T-helper 17 cell (primary cell): ENCODE measurements at regions not wholly inside any gene's neighbourhood (a gene's known extent, or its start where the extent isn't known, plus 50 kb on each side); places are given as distances from the start of the nearest gene placed in this dataset.

Experiments used
- ATAC-seq: fragments of 150-1000 bp; cut with Tn5 transposase; 2 replicates; pipeline ENCODE4 v1.10.0; 2021; ENCODE audit warnings: mild to moderate bottlenecking, moderate library complexity
- DNase-seq, 3 donors: peaks; one replicate each; pipeline versions ENCODE4 v3.0.0 to v3.0.0-alpha.2; 2020 to 2021
- H3K9me3 ChIP-seq: one replicate; pipeline ENCODE4 v1.7.0; 2013; ENCODE audit warnings: low read length, mild to moderate bottlenecking; ENCODE audit not compliant: control insufficient read depth, poor library complexity, severe bottlenecking
- H3K27ac Mint-ChIP-seq: one replicate; pipeline ENCODE4 v1.8.0; 2022; ENCODE audit warnings: mild to moderate bottlenecking, moderate library complexity, mixed read lengths
- H3K27me3 Mint-ChIP-seq: one replicate; pipeline ENCODE4 v1.8.0; 2022; ENCODE audit warnings: mixed read lengths
- H3K36me3 Mint-ChIP-seq: one replicate; pipeline ENCODE4 v1.8.0; 2022; ENCODE audit warnings: low read depth, mixed read lengths
- H3K4me1 Mint-ChIP-seq: one replicate; pipeline ENCODE4 v1.8.0; 2022; ENCODE audit warnings: mild to moderate bottlenecking, mixed read lengths
- H3K4me3 Mint-ChIP-seq: one replicate; pipeline ENCODE4 v1.8.0; 2022; ENCODE audit warnings: mild to moderate bottlenecking, moderate library complexity, mixed read lengths

DNA sequence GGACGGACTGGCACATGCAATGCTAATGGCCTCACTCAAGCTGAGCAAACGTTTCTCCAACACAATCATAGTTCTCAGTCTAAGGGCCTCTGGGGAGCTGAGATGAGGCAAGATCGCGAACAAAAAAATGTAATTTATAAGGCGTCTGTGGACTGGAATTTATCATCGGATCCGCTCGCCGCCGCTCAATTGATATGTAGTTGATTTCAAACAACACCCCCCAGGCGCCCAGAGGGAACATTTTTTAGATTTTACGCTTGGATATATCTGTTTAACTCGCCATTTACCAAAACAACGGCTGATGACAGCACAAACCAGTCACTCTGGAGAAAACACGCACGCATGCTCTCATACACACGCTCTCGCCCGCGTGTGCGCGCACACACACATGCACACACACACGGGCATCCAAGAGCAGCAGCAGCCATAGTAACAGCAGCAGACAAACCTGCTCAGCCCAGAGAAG, 335.8 kb downstream of the SMAD2 start:
- H3K36me3 Mint-ChIP-seq = no peaks in the 10 kb centered on the region
- H3K9me3 ChIP-seq = no peaks in the 10 kb centered on the region
- H3K27ac Mint-ChIP-seq = no peak overlapping the region
- no peak overlapping the region for H3K4me3 Mint-ChIP-seq
- H3K27me3 Mint-ChIP-seq = peaks cover 25% of the 10 kb centered on the region
- DNase-seq (no peak), ATAC-seq (no peak)
- H3K4me1 Mint-ChIP-seq = no peaks in the 10 kb centered on the region

DNA sequence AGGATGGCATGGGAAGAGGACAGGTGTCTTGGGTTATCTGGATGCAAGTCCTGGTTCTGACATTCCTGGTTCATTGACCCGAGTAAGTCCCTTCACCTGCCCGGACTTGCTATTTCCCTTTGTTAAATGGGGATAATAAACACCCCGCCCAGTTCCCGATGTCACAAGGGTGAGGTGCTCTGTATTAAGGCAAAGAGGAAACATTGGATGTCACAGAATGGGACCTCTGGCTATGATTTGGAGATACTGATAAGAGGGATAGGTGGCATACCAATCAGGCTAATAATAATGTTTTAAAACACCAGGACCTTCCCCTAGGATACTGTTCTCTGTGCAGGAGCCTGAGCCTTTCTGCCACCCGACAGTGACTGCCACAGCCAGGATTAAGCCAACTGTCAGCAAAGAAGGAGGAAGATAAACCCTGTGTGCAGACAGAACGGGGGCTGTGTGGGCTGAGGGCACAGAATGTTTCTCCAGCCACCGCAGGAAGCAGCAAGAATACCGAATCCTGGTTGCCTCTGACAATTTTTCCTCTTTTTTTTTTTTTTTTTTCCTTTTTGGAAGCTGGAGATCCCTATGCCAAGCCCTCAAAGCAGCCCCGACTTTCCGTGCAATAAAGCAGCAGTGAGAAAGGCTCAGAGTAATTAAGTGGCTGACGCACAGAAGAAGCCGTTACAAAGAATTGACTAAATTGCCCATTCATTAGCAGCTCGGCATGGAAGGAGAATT, 336.6 kb downstream of the SMAD2 start:
- no peak overlapping the region for H3K4me3 Mint-ChIP-seq
- H3K36me3 Mint-ChIP-seq = no peaks in the 10 kb centered on the region
- peaks cover 25% of the 10 kb centered on the region for H3K27me3 Mint-ChIP-seq
- H3K27ac Mint-ChIP-seq = no peak overlapping the region
- no peaks in the 10 kb centered on the region for H3K9me3 ChIP-seq
- no peaks in the 10 kb centered on the region for H3K4me1 Mint-ChIP-seq
- DNase-seq = no peak
- no peak for ATAC-seq

DNA sequence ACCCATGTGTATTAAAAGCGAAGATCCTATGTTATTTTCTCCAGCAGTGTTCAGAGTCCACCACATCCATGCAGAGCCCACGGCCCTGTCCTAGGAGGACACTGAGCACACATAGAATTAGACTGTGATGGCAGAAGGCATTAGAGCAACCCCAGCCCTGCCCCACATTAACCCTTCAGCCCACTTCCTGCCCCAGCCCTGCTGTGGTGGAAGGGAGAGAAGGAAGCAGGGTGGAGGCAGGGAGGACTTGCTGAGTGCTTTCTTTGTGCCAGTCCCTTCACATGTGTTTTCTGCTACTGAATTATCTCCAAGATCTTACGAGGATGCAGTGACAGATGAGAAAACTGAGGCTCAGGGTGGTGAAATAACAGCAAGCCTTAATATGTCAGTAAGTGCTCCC, 339.0 kb downstream of the SMAD2 start:
- no peaks in the 10 kb centered on the region for H3K36me3 Mint-ChIP-seq
- ATAC-seq = no peak

DNA sequence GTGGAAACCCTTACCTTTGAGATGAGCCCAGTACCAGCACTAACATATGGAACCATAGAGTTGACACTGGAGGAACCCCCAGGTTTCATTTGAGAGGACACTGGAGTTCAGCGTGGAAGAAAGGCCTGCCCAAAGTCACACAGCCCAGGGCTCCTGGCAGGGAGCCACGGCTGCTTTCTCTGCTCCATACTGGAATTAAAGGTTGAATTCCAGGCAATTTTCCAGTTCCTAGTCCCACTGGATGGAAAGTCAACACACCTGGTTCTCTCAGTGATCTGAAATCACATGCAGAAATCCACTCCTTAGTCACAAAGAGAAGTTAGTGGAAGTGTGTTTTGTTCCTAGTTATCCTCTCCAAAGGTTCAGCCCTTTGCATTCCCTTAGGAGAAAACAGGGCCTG, 336.1 kb upstream of the SKOR2 start:
- Mint-ChIP-seq H3K36me3 (no peaks in the 10 kb centered on the region), H3K4me3 (no peak overlapping the region), H3K27ac (no peak overlapping the region), H3K27me3 (peaks cover 34% of the 10 kb centered on the region), H3K4me1 (no peaks in the 10 kb centered on the region)
- no peaks in the 10 kb centered on the region for H3K9me3 ChIP-seq
- no peak for ATAC-seq
- DNase-seq = no peak

More for the DNA sequence above, 339.0 kb downstream of the SMAD2 start:
- no peaks in the 10 kb centered on the region for H3K9me3 ChIP-seq
- no peak overlapping the region for H3K27ac Mint-ChIP-seq
- DNase-seq = no peak
- no peaks in the 10 kb centered on the region for H3K4me1 Mint-ChIP-seq
- H3K4me3 Mint-ChIP-seq = no peak overlapping the region
- peaks cover 31% of the 10 kb centered on the region for H3K27me3 Mint-ChIP-seq

DNA sequence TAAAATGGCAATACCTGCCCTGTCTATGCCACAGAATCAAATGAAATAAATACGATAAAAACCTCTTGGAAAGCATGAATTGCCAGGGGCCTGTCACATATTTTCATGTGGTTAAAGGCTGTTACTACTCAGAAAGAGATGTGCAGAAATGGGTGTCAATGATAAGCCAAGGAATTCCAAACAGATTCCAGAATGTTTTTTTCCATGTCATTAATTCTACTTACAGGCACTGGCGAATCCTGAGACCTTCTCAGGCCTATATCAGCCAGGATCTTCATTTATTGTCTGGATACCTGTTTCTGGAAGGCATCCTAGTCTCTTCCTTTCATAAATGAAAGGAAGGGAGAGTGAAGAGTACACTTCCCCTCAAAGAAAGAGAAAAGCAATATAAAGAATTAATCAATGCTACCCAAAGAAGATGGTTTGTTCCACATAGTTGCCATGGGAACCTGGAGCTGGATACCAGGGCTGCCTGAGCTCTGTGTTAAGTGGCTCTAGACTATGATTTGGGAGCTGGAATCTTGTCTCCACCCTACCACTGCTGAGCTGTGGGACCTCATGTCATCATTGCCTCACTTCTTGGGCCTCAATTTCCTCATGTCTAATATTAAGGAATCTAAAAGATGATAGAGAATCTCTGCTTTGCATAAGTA, 335.1 kb upstream of the SKOR2 start:
- H3K27me3 Mint-ChIP-seq = peaks cover 34% of the 10 kb centered on the region
- H3K4me1 Mint-ChIP-seq = no peaks in the 10 kb centered on the region
- no peaks in the 10 kb centered on the region for H3K9me3 ChIP-seq
- H3K4me3 Mint-ChIP-seq = no peak overlapping the region
- DNase-seq (no peak), ATAC-seq (no peak)
- no peaks in the 10 kb centered on the region for H3K36me3 Mint-ChIP-seq
- no peak overlapping the region for H3K27ac Mint-ChIP-seq

DNA sequence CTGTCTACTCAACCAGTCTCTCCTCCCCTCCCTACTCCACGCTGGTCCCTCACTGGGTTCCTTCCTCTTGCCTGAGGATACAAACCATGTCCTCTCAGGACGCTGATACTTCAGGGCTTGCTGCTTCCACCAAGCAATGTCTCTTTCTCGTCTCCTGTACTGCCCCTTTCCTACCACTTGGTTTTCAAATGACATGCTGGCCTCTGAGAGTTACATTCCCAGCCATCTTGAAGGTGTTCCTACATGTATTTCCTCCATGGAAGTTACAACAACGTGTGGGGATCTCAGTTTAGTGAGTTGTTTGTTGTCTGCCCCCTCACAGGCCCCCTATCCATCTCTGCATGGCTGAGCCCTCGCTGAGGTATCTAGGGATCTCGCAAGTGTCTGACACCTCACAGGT, 334.5 kb upstream of the SKOR2 start:
- ATAC-seq (no peak), DNase-seq (no peak)
- H3K36me3 Mint-ChIP-seq = no peaks in the 10 kb centered on the region
- no peaks in the 10 kb centered on the region for H3K9me3 ChIP-seq
- H3K27ac Mint-ChIP-seq = no peak overlapping the region
- H3K27me3 Mint-ChIP-seq = peaks cover 34% of the 10 kb centered on the region
- H3K4me1 Mint-ChIP-seq = no peaks in the 10 kb centered on the region
- no peak overlapping the region for H3K4me3 Mint-ChIP-seq

DNA sequence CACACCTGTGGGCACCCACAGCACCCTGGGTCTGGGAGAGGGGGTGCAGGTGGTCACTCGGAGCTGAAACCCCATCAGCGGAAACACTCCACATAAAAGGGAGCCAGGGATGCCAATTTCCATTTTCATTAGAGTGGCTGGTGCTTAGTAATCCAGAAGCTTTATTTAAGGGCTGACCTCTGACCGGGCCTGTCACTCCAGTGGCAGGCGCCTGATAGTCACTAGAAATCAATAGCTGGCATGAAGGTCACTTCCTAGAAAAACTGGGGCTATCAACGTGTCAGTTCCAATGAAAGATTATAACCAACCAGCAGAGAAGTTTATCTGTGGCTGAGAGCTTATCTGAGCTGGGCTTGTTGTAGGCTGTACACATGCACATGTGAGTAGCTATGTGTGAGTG, 333.7 kb upstream of the SKOR2 start:
- H3K36me3 Mint-ChIP-seq = no peaks in the 10 kb centered on the region
- H3K4me1 Mint-ChIP-seq = no peaks in the 10 kb centered on the region
- DNase-seq (no peak), ATAC-seq (no peak)
- no peak overlapping the region for H3K4me3 Mint-ChIP-seq
- no peak overlapping the region for H3K27ac Mint-ChIP-seq
- H3K27me3 Mint-ChIP-seq = peaks cover 41% of the 10 kb centered on the region
- H3K9me3 ChIP-seq = no peaks in the 10 kb centered on the region

DNA sequence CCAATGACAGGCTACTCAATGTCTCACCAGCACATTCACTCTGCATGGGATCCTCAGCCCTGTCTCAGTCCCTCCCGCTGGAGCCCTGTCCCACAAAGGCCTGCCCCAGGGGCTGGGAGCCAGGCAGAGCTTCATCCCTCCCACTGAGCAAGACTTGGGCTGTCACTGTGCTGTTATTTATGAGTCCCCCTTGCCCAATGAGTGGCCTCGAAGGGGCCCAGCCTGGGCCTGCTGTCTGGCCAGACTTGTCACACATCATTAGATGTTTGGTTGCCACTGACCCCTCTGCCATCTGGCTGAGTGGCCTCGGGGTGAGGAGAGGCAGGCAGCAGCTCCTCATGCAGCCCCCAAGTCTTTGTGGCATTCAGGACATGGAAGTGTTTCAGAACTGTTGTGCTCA, 330.6 kb upstream of the SKOR2 start:
- Mint-ChIP-seq H3K4me1 (no peaks in the 10 kb centered on the region), H3K4me3 (no peak overlapping the region), H3K36me3 (no peaks in the 10 kb centered on the region), H3K27ac (no peak overlapping the region), H3K27me3 (peaks cover 46% of the 10 kb centered on the region)
- DNase-seq (no peak), ATAC-seq (no peak)
- H3K9me3 ChIP-seq = no peaks in the 10 kb centered on the region

DNA sequence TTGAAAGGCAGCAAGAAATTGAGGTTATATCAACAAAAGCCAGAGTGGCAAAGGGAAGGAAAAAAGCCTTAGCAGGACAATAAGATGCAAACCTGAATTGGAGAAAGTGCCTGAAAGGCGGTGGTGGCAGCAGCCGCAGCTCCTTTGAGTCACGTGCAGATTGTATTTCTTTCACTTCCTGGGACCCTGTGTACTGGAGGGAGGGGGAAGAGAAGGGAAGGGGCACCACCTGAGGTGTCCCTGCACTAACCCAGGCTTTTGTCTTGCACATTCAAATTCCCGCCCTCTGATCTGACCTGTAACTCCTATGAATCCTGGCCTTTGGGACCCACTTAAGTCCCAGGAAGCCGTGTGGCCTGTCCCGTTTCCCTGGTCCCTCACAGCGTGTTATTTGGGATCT, 326.1 kb upstream of the SKOR2 start:
- Mint-ChIP-seq H3K4me3 (no peak overlapping the region), H3K27me3 (peaks cover 42% of the 10 kb centered on the region), H3K36me3 (no peaks in the 10 kb centered on the region), H3K27ac (no peak overlapping the region), H3K4me1 (no peaks in the 10 kb centered on the region)
- DNase-seq (no peak), ATAC-seq (no peak)
- H3K9me3 ChIP-seq = no peaks in the 10 kb centered on the region

DNA sequence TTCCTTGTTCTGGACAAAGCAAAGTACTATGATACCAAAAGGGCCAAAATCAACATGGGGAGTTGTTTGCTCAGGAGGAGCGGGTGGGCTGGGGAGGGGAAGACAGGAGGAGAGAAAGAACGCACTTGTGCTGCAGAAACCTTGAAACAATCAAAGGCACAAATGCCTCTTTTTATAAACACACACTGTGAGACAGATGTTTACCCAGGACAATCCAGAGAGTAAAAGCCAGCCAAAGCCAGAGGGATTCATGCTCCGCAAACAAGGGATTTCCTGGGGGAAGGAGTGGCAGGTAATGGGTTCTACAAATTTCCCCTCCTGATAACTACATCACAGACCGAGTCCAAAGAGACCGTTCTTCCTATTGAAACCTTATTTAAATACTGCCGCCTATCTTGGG, 323.5 kb upstream of the SKOR2 start:
- H3K4me1 Mint-ChIP-seq = no peaks in the 10 kb centered on the region
- DNase-seq (no peak), ATAC-seq (no peak)
- H3K27ac Mint-ChIP-seq = no peak overlapping the region
- no peaks in the 10 kb centered on the region for H3K36me3 Mint-ChIP-seq
- no peak overlapping the region for H3K4me3 Mint-ChIP-seq
- no peaks in the 10 kb centered on the region for H3K9me3 ChIP-seq
- peaks cover 40% of the 10 kb centered on the region for H3K27me3 Mint-ChIP-seq

DNA sequence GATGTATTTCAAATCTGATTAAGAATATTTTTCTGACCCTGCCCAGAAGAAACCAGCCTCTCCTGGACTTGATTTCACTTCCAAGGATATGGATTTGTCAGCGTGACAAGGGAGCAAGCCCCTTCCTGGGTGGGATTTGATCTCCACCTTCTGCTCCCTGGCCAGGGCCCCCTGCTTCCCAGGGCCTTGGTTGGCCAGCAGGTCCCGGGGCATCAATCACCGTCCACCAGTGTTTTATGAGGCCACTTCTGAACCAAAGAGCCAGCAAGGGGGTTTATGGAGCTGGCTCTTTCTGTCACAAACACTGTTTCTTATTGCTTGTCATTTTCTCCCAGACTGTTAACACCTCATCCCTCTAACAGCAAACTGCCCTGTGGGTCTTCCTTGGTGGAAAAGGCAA, 320.5 kb upstream of the SKOR2 start:
- Mint-ChIP-seq H3K4me3 (no peak overlapping the region), H3K36me3 (no peaks in the 10 kb centered on the region), H3K27me3 (peaks cover 23% of the 10 kb centered on the region), H3K4me1 (no peaks in the 10 kb centered on the region), H3K27ac (no peak overlapping the region)
- H3K9me3 ChIP-seq = no peaks in the 10 kb centered on the region
- ATAC-seq = no peak
- DNase-seq = no peak

DNA sequence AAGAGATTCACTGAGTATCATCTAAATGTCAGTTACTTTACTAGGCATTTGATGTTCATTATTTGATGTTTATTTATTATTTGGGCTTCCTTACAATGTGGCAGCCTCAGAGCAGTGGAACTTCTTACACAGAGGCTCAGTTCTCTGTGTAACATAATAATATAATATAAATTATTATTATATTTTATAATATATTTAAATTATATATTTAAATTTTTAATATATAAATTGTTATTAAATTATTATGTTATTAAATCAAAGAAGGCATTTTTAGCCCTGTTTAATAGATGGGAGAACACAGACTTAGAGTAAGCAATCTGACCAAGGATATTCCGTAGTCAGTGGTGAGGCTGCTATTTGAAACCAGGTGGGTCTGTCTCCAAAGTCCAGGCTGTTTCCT, 315.3 kb upstream of the SKOR2 start:
- Mint-ChIP-seq H3K27ac (no peak overlapping the region), H3K27me3 (peaks cover 7% of the 10 kb centered on the region), H3K4me3 (no peak overlapping the region), H3K36me3 (no peaks in the 10 kb centered on the region), H3K4me1 (no peaks in the 10 kb centered on the region)
- DNase-seq (no peak), ATAC-seq (no peak)
- no peaks in the 10 kb centered on the region for H3K9me3 ChIP-seq

DNA sequence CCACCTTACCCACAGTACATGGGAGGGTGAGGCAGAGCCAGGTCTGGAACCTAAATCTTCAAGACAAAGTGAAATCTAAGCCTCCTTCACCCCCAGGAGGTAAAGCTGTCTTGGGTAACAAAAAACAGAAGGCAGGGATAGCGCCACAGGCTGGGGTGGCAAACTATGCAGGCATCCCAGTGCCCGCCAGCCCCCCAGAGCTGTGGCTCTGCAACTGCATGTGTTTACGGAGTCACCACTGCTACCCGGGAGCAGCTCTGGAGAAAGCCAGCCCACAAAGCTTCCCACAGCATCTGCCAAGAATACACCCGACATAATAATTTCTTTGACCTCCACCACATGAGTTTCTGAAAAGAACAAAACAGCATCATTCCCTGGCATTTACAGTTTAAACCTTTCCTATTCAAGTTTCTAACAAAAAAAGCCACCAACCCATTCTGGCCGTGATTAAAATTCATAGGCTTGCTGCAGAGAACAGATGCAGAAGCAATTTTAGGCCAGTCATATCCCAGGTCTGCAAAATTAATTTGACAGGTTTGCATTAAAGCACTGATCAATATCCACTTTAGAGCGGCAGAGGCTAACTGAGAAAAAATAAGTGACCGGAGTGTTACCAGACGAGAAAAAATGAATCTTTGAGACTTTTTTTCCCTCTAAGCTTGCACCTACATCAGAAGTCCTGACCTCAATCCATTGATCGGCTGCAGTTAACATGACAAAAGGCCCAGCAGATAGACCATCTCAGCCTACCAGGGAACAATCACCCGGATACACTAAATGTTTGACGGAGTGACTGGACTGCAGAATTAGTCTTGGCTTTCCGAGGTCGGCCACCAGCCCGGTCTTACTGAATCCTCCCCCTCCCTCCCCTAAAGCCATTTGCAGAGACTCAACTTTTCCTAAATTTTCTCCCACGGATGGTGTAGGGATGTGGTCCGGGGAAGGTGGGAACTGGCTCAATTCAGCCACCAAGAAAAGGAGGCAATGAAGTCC, 309.6 kb upstream of the SKOR2 start:
- H3K27me3 Mint-ChIP-seq = peaks cover 54% of the 10 kb centered on the region

More for the DNA sequence above, 309.6 kb upstream of the SKOR2 start:
- Mint-ChIP-seq H3K36me3 (no peaks in the 10 kb centered on the region), H3K4me3 (no peak overlapping the region), H3K4me1 (no peaks in the 10 kb centered on the region), H3K27ac (no peak overlapping the region)
- DNase-seq = no peak
- H3K9me3 ChIP-seq = no peaks in the 10 kb centered on the region
- no peak for ATAC-seq
